Adrenal gland (tissue), 5 donors: ENCODE measurements at regions not wholly inside any gene's neighbourhood (a gene's known extent, or its start where the extent isn't known, plus 50 kb on each side); places are given as distances from the start of the nearest gene placed in this dataset.
"Not testable (repeated sequence)": the region's sequence is repeated elsewhere in the genome, so short reads cannot be mapped to it uniquely, and the experiment has no call there.

ENCODE experiments used
- CTCF ChIP-seq, 6 experiments: fragments of 450-650 bp in 4 of 6; fragments of 200-600 bp in 2 of 6; sonication (generic) in 1 of 6; IDR thresholded peaks; 1 replicate in 5 of 6; 2 replicates in 1 of 6; pipeline versions ENCODE4 v1.5.1 to v1.8.0; 2016 to 2021; ENCODE audit warnings: antibody characterized with exemption in 6 of 6, mild to moderate bottlenecking in 2 of 6, moderate library complexity in 1 of 6
- POLR2A ChIP-seq, 2 donors: fragments of 450-650 bp; IDR thresholded peaks; one replicate each; pipeline ENCODE4 v1.6.1; 2017; ENCODE audit warnings: antibody characterized with exemption in 2 of 2, mild to moderate bottlenecking in 2 of 2, moderate library complexity in 1 of 2
- donor health status: DM: no; HTN: no; CAD: no.

GRCh38 chr14:19346074-19346480 lies 88.1 kb downstream of the POTEG start:
- not testable (repeated sequence) for TF ChIP-seq CTCF, POLR2A (IDR thresholded peaks at IDR 0.05)
